ENCODE measurements at regions not wholly inside any gene's neighbourhood (a gene's known extent, or its start where the extent isn't known, plus 50 kb on each side); places are given as distances from the start of the nearest gene placed in this dataset.

- no peak for TF ChIP-seq CTCF (conservative IDR thresholded peaks at IDR 0.05; ENCODE audit: control insufficient read depth, insufficient read depth, low read depth, low read length)
- no peak overlapping the region for H3K4me3 ChIP-seq (ENCODE audit: control insufficient read depth, low read depth, low read length)
- no peak for DNase-seq (ENCODE audit: low read depth)
Observed at GRCh38 chr2:3927031-3927430, 223.7 kb downstream of the DCDC2C start.

- DNase-seq (ENCODE audit: low read depth), result no peak
- TF ChIP-seq CTCF (conservative IDR thresholded peaks at IDR 0.05; ENCODE audit: control insufficient read depth, insufficient read depth, low read depth, low read length), result no peak
- H3K4me3 ChIP-seq (ENCODE audit: control insufficient read depth, low read depth, low read length), result no peak overlapping the region
Observed at GRCh38 chr2:3929374-3929773, 226.0 kb downstream of the DCDC2C start.

GRCh38 chr2:3930246-3930645 lies 226.9 kb downstream of the DCDC2C start:
- no peak for DNase-seq (ENCODE audit: low read depth)
- no peak for TF ChIP-seq CTCF (conservative IDR thresholded peaks at IDR 0.05; ENCODE audit: control insufficient read depth, insufficient read depth, low read depth, low read length)
- no peak overlapping the region for H3K4me3 ChIP-seq (ENCODE audit: control insufficient read depth, low read depth, low read length)

- H3K4me3 ChIP-seq (ENCODE audit: control insufficient read depth, low read depth, low read length), result no peak overlapping the region
- DNase-seq (ENCODE audit: low read depth), result no peak
- TF ChIP-seq CTCF (conservative IDR thresholded peaks at IDR 0.05; ENCODE audit: control insufficient read depth, insufficient read depth, low read depth, low read length), result no peak
Observed at GRCh38 chr2:3940661-3941060, 237.3 kb downstream of the DCDC2C start.

GRCh38 chr2:3942841-3943240 lies 239.5 kb downstream of the DCDC2C start:
- H3K4me3 ChIP-seq (ENCODE audit: control insufficient read depth, low read depth, low read length), result no peak overlapping the region
- DNase-seq (ENCODE audit: low read depth), result no peak
- TF ChIP-seq CTCF (conservative IDR thresholded peaks at IDR 0.05; ENCODE audit: control insufficient read depth, insufficient read depth, low read depth, low read length), result no peak

GRCh38 chr2:3944071-3944470 lies 240.7 kb downstream of the DCDC2C start:
- no peak for DNase-seq (ENCODE audit: low read depth)
- no peak overlapping the region for H3K4me3 ChIP-seq (ENCODE audit: control insufficient read depth, low read depth, low read length)
- no peak for TF ChIP-seq CTCF (conservative IDR thresholded peaks at IDR 0.05; ENCODE audit: control insufficient read depth, insufficient read depth, low read depth, low read length)

GRCh38 chr2:3944841-3945240 lies 241.5 kb downstream of the DCDC2C start:
- no peak overlapping the region for H3K4me3 ChIP-seq (ENCODE audit: control insufficient read depth, low read depth, low read length)
- DNase-seq (ENCODE audit: low read depth), result no peak
- TF ChIP-seq CTCF (conservative IDR thresholded peaks at IDR 0.05; ENCODE audit: control insufficient read depth, insufficient read depth, low read depth, low read length), result no peak
